ENCODE measurements at regions not wholly inside any gene's neighbourhood (a gene's known extent, or its start where the extent isn't known, plus 50 kb on each side); places are given as distances from the start of the nearest gene placed in this dataset.
"Not testable (repeated sequence)": the region's sequence is repeated elsewhere in the genome, so short reads cannot be mapped to it uniquely, and the experiment has no call there.

DNA sequence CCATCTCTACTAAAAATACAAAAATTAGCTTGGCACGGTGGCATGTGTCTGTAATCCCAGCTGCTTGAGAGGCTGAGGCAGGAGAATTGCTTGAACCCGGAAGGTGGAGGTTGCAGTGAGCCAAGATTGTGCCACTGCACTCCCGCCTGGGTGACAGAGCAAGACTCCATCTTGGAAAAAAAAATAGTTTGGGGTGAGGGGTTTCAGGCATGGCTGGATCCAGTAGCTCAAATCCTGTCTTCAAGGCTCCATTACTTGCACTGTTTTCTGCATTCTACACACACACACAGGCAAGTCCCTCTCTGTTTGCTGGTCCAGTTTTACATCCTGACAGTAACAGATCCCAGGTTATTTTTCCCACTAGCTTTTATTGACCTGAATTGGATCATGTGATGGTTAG lies 387.5 kb downstream of the PREX1 start:
- TF ChIP-seq, protein P1, sequence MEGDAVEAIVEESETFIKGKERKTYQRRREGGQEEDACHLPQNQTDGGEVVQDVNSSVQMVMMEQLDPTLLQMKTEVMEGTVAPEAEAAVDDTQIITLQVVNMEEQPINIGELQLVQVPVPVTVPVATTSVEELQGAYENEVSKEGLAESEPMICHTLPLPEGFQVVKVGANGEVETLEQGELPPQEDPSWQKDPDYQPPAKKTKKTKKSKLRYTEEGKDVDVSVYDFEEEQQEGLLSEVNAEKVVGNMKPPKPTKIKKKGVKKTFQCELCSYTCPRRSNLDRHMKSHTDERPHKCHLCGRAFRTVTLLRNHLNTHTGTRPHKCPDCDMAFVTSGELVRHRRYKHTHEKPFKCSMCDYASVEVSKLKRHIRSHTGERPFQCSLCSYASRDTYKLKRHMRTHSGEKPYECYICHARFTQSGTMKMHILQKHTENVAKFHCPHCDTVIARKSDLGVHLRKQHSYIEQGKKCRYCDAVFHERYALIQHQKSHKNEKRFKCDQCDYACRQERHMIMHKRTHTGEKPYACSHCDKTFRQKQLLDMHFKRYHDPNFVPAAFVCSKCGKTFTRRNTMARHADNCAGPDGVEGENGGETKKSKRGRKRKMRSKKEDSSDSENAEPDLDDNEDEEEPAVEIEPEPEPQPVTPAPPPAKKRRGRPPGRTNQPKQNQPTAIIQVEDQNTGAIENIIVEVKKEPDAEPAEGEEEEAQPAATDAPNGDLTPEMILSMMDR (IDR thresholded peaks at IDR 0.05; ENCODE audit: borderline replicate concordance, extremely low read depth, low read length, poor library complexity, severe bottlenecking): not testable (repeated sequence)
- TF ChIP-seq EZH2 (IDR thresholded peaks at IDR 0.05; ENCODE audit: borderline replicate concordance, low read depth, low read length, severe bottlenecking): not testable (repeated sequence)
